ENCODE measurements at regions not wholly inside any gene's neighbourhood (a gene's known extent, or its start where the extent isn't known, plus 50 kb on each side); places are given as distances from the start of the nearest gene placed in this dataset.

- H3K9me3 ChIP-seq (ENCODE audit: control insufficient read depth, insufficient read depth, low read length) = no peaks in the 10 kb centered on the region
- ATAC-seq (ENCODE audit: low read depth) = no peak
- no peak overlapping the region for H3K4ac ChIP-seq (ENCODE audit: low read depth, low read length)
- no peak overlapping the region for H4K91ac ChIP-seq (ENCODE audit: insufficient read depth, low read depth, low read length)
- ChIA-PET POLR2A (ENCODE audit: unreplicated experiment) (no interaction called here), CTCF (no interaction called here)
- no peak overlapping the region for H2BK15ac ChIP-seq (ENCODE audit: low read depth, low read length)
- no peak overlapping the region for H3K18ac ChIP-seq (ENCODE audit: low read depth, low read length)
- no peak overlapping the region for H2BK20ac ChIP-seq (ENCODE audit: low read depth, low read length)
- no peak overlapping the region for H3K4me3 ChIP-seq (ENCODE audit: insufficient read depth, low read depth, low read length)
- dilution Hi-C loops (cut with HindIII; ENCODE audit: low sequenced_read_pairs, unreplicated experiment) (no loop called here), in situ Hi-C loops (cut with MboI; ENCODE audit: low sequenced_read_pairs) (no loop called here), intact Hi-C loops (cut with micrococcal nuclease) (no loop called here)
- no peak overlapping the region for H3K56ac ChIP-seq (ENCODE audit: extremely low read depth, insufficient read depth, low read length)
- H2BK5ac ChIP-seq (ENCODE audit: low read depth, low read length, poor library complexity, severe bottlenecking) = no peak overlapping the region
- no peaks in the 10 kb centered on the region for H3K27me3 ChIP-seq (ENCODE audit: control insufficient read depth, insufficient read depth, low read length)
- TF ChIP-seq RCOR1 (IDR thresholded peaks at IDR 0.05; ENCODE audit: insufficient replicate concordance, low read length) (no peak), USF2 (IDR thresholded peaks at IDR 0.05; ENCODE audit: low read depth, low read length) (peak; percentile 73; the same call in 1 of the 2 replicates)
- no peak overlapping the region for H3K23ac ChIP-seq (ENCODE audit: low read depth, low read length)
- no peaks in the 10 kb centered on the region for H4K20me1 ChIP-seq (ENCODE audit: insufficient read depth, low read length)
- no peak overlapping the region for H3K14ac ChIP-seq (replicated peaks; ENCODE audit: low read depth, low read length)
- no CpG with 5 or more reads among the region's 6 CpGs for WGBS, 2 experiments (ENCODE audit: extremely low coverage in 2 of 2, insufficient read length in 1 of 2)
- no peak overlapping the region for H2AK5ac ChIP-seq (ENCODE audit: low read depth, low read length)
- H2AFZ ChIP-seq (replicated peaks; ENCODE audit: low read length, poor library complexity) = no peak overlapping the region
- H3K9me1 ChIP-seq (ENCODE audit: insufficient read depth, low read length) = no peaks in the 10 kb centered on the region
- H2BK120ac ChIP-seq (ENCODE audit: low read depth, low read length) = no peak overlapping the region
- H3K9ac ChIP-seq (ENCODE audit: low read depth, low read length) = no peak overlapping the region
- DNase-seq = no peak
- no TSS peak for BruUV-seq (replicated peaks)
- H3K4me1 ChIP-seq (ENCODE audit: control insufficient read depth, insufficient read depth, low read length) = peaks cover 3% of the 10 kb centered on the region; the same call in 1 of the 2 replicates
- H3K4me2 ChIP-seq (ENCODE audit: low read depth, low read length) = no peak overlapping the region
- no peak overlapping the region for H4K5ac ChIP-seq (ENCODE audit: low read depth, low read length)
- no peak overlapping the region for H4K8ac ChIP-seq (ENCODE audit: low read depth in 2 of 2, low read length in 2 of 2)
- no peak overlapping the region for H2AK9ac ChIP-seq (replicated peaks; ENCODE audit: low read depth, low read length, poor library complexity)
- H3K36me3 ChIP-seq (ENCODE audit: control insufficient read depth, insufficient read depth, low read length) = no peaks in the 10 kb centered on the region
- no peak overlapping the region for H3K27ac ChIP-seq (ENCODE audit: insufficient read depth, low read length)
- no peaks in the 10 kb centered on the region for H3K79me1 ChIP-seq (ENCODE audit: low read depth in 1 of 2, low read length in 2 of 2)
Observed at GRCh38 chr3:150132101-150132749, 161.5 kb upstream of the PFN2 start.

Data from IMR-90 (cell line).